H1 (cell line): ENCODE measurements at regions not wholly inside any gene's neighbourhood (a gene's known extent, or its start where the extent isn't known, plus 50 kb on each side); places are given as distances from the start of the nearest gene placed in this dataset.
"Not testable (repeated sequence)": the region's sequence is repeated elsewhere in the genome, so short reads cannot be mapped to it uniquely, and the experiment has no call there.

Experiments
- CTCF ChIA-PET: fragments of 300-600 bp; sonication (Branson Sonifier 250); formaldehyde crosslinking; loops from one replicate; lab custom pipeline; 2021; ENCODE audit not compliant: partially characterized antibody; lab: Charles Lee
- POLR2A ChIA-PET: fragments of 300-600 bp; sonication (Branson Sonifier 250); formaldehyde crosslinking; loops from one replicate; lab custom pipeline; 2021; ENCODE audit warnings: inconsistent platforms; ENCODE audit not compliant: partially characterized antibody; lab: Charles Lee
- DNase-seq, 2 experiments: peaks; one replicate each; pipeline versions ENCODE4 v3.0.0 to v3.0.0-alpha.2; 2010 to 2022; ENCODE audit warnings: low spot score in 2 of 2, low read depth in 1 of 2, mixed read lengths in 1 of 2
- FAIRE-seq: peaks from 2 replicates; lab custom pipeline; 2011; peaks lifted over from hg19 to GRCh38; lab: Jason Lieb, UNC
- H2AFZ ChIP-seq: 2 replicates; pipeline ENCODE4 v1.8.1; 2012; ENCODE audit warnings: low read length, inconsistent platforms
- H2AK5ac ChIP-seq: 2 replicates; pipeline ENCODE4 v1.6.1; 2013; ENCODE audit warnings: low read depth, low read length
- H2BK120ac ChIP-seq: replicated peaks from 2 replicates; pipeline ENCODE3; 2013; ENCODE audit warnings: low read depth, low read length, inconsistent platforms
- H2BK12ac ChIP-seq: 2 replicates; pipeline ENCODE4 v1.6.1; 2013; ENCODE audit warnings: low read depth, low read length
- H2BK15ac ChIP-seq: 2 replicates; pipeline ENCODE4 v1.6.1; 2013; ENCODE audit warnings: low read length
- H2BK20ac ChIP-seq: 2 replicates; pipeline ENCODE4 v1.6.1; 2013; ENCODE audit warnings: low read length
- H2BK5ac ChIP-seq: 2 replicates; pipeline ENCODE4 v1.6.1; 2013; ENCODE audit warnings: low read depth, low read length
- H3K14ac ChIP-seq: 2 replicates; pipeline ENCODE4 v1.6.1; 2013; ENCODE audit warnings: inconsistent platforms; ENCODE audit not compliant: insufficient read length
- H3K18ac ChIP-seq: 2 replicates; pipeline ENCODE4 v1.6.1; 2013; ENCODE audit warnings: low read length; ENCODE audit errors: extremely low read depth
- H3K23ac ChIP-seq: 2 replicates; pipeline ENCODE4 v1.6.1; 2013; ENCODE audit warnings: inconsistent platforms; ENCODE audit not compliant: insufficient read length
- H3K23me2 ChIP-seq: 2 replicates; pipeline ENCODE4 v1.6.1; 2013; ENCODE audit warnings: low read depth, low read length
- H3K27ac ChIP-seq: 2 replicates; pipeline ENCODE4 v1.6.1; 2011; ENCODE audit warnings: low read depth, low read length, inconsistent platforms
- H3K27me3 ChIP-seq, 4 experiments: replicated peaks in 1 of 4; 1 replicate in 1 of 4; 2 replicates in 3 of 4; pipeline versions ENCODE4 v1.6.1 to v1.8.1; 2011 to 2013; ENCODE audit warnings: low read length in 3 of 4, mild to moderate bottlenecking in 3 of 4, inconsistent platforms in 2 of 4, mixed read lengths in 2 of 4, moderate library complexity in 1 of 4; ENCODE audit not compliant: control insufficient read depth in 3 of 4, insufficient read depth in 3 of 4; ENCODE audit errors: extremely low read depth in 1 of 4
- H3K36me3 ChIP-seq, 4 experiments: 2 replicates each; pipeline versions ENCODE4 v1.6.1 to v1.8.1; 2011 to 2013; ENCODE audit warnings: mild to moderate bottlenecking in 4 of 4, low read length in 3 of 4, moderate library complexity in 2 of 4, control low read depth in 1 of 4, inconsistent platforms in 1 of 4; ENCODE audit not compliant: insufficient read depth in 4 of 4, control insufficient read depth in 2 of 4
- H3K4ac ChIP-seq: replicated peaks from 2 replicates; pipeline ENCODE3; 2013; ENCODE audit warnings: low read length, low read depth, mixed read lengths, inconsistent platforms; ENCODE audit not compliant: insufficient read length
- H3K4me1 ChIP-seq, 4 experiments: replicated peaks in 1 of 4; 1 replicate in 1 of 4; 2 replicates in 3 of 4; pipeline versions ENCODE4 v1.6.1 to v1.8.1; 2011 to 2013; ENCODE audit warnings: low read length in 3 of 4, inconsistent platforms in 2 of 4, mixed read lengths in 1 of 4; ENCODE audit not compliant: insufficient read depth in 4 of 4, control insufficient read depth in 3 of 4
- H3K4me2 ChIP-seq, 2 experiments: 2 replicates each; pipeline versions ENCODE4 v1.6.1 to v1.8.1; 2011 to 2013; ENCODE audit warnings: low read depth in 2 of 2, low read length in 2 of 2, control low read depth in 1 of 2, inconsistent platforms in 1 of 2, mild to moderate bottlenecking in 1 of 2; ENCODE audit not compliant: insufficient read depth in 1 of 2
- H3K4me3 ChIP-seq, 4 experiments: fragments of 200-600, 300-600 bp in 1 of 4; sonication (generic), shearing (Covaris generic), sonication (Bioruptor Twin) in 1 of 4; 2 replicates each; pipeline versions ENCODE4 v1.5.1 to v1.8.1; 2011 to 2016; ENCODE audit warnings: low read length in 4 of 4, low read depth in 3 of 4, control low read depth in 2 of 4, inconsistent platforms in 2 of 4, mild to moderate bottlenecking in 2 of 4, mixed read lengths in 1 of 4, moderate library complexity in 1 of 4; ENCODE audit not compliant: insufficient read depth in 2 of 4; ENCODE audit errors: extremely low read depth in 1 of 4
- H3K56ac ChIP-seq: replicated peaks from 2 replicates; pipeline ENCODE3; 2013; ENCODE audit warnings: low read depth, mild to moderate bottlenecking, mixed read lengths, low read length, inconsistent platforms; ENCODE audit not compliant: insufficient read length
- H3K79me1 ChIP-seq: 2 replicates; pipeline ENCODE4 v1.6.1; 2013; ENCODE audit warnings: low read depth, low read length, control low read depth
- H3K79me2 ChIP-seq, 2 experiments: 2 replicates each; pipeline versions ENCODE4 v1.6.1 to v1.8.1; 2012 to 2013; ENCODE audit warnings: low read length in 2 of 2, mild to moderate bottlenecking in 2 of 2, inconsistent platforms in 1 of 2; ENCODE audit not compliant: insufficient read depth in 2 of 2, control insufficient read depth in 1 of 2
- H3K9ac ChIP-seq, 4 experiments: replicated peaks in 1 of 4; 1 replicate in 1 of 4; 2 replicates in 3 of 4; pipeline versions ENCODE4 v1.6.1 to v1.8.1; 2011 to 2013; ENCODE audit warnings: low read depth in 3 of 4, low read length in 3 of 4, control low read depth in 2 of 4, mild to moderate bottlenecking in 2 of 4, moderate library complexity in 2 of 4, inconsistent platforms in 1 of 4; ENCODE audit errors: extremely low read depth in 1 of 4
- H3K9me3 ChIP-seq, 2 experiments: 2 replicates each; pipeline versions ENCODE4 v1.6.1 to v1.8.1; 2012 to 2013; ENCODE audit warnings: mild to moderate bottlenecking in 2 of 2, moderate library complexity in 2 of 2, control low read depth in 1 of 2, inconsistent platforms in 1 of 2, low read depth in 1 of 2, low read length in 1 of 2, mixed read lengths in 1 of 2; ENCODE audit not compliant: insufficient read depth in 2 of 2
- H4K20me1 ChIP-seq, 2 experiments: replicated peaks in 1 of 2; 2 replicates each; pipeline versions ENCODE3 to v1.8.1; 2011 to 2013; ENCODE audit warnings: inconsistent platforms in 2 of 2, low read length in 2 of 2, mild to moderate bottlenecking in 1 of 2; ENCODE audit not compliant: insufficient read depth in 2 of 2, control insufficient read depth in 1 of 2
- H4K5ac ChIP-seq: 2 replicates; pipeline ENCODE4 v1.6.1; 2013; ENCODE audit warnings: low read length, low read depth, mixed read lengths, inconsistent platforms; ENCODE audit not compliant: insufficient read length
- H4K8ac ChIP-seq: 2 replicates; pipeline ENCODE4 v1.8.0; 2013; ENCODE audit warnings: mild to moderate bottlenecking, moderate library complexity, low read length, inconsistent platforms; ENCODE audit not compliant: insufficient read depth; ENCODE audit errors: extremely low read depth
- H4K91ac ChIP-seq: replicated peaks from 2 replicates; pipeline ENCODE3; 2013; ENCODE audit warnings: low read length, mixed read lengths, inconsistent platforms; ENCODE audit not compliant: insufficient read length
- WGBS, 2 experiments: shearing (Covaris generic) in 1 of 2; methylation state at CpG; one replicate each; pipeline versions ENCODE4 v1.1.6 to v1.1.7; 2013 to 2015; ENCODE audit warnings: low lambda C conversion rate in 2 of 2, mixed read lengths in 2 of 2, inconsistent platforms in 1 of 2, low coverage in 1 of 2, missing lambda C conversion rate in 1 of 2; ENCODE audit not compliant: insufficient replicate concordance in 2 of 2, insufficient coverage in 1 of 2, insufficient read length in 1 of 2; ENCODE audit errors: extremely low coverage in 1 of 2, missing lambda C conversion rate in 1 of 2; 5-methylcytosine and 5-hydroxymethylcytosine counted together

DNA sequence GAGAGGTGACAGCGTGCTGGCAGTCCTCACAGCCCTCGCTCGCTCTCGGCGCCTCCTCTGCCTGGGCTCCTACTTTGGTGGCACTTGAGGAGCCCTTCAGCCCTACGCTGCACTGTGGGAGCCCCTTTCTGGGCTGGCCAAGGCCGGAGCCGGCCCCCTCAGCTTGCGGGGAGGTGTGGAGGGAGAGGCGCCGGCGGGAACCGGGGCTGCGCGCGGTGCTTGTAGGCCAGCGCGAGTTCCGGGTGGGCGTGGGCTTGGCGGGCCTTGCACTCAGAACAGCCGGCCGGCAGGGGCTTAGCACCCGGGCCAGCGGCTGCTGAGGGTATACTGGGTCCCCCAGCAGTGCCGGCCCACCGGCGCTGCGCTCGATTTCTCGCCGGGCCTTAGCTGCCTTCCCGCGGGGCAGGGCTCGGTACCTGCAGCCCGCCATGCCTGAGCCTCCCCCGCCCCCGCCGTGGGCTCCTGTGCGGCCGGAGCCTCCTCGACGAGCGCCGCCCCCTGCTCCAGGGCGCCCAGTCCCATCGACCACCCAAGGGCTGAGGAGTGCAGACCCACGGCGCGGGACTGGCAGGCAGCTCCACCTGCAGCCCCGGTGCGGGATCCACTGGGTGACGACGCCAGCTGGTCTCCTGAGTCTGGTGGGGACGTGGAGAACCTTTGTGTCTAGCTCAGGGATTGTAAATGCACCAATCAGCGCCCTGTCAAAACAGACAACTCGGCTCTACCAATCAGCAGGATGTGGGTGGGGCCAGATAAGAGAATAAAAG, 661.0 kb downstream of the ETNK1 start:
- H2BK20ac ChIP-seq, H4K91ac ChIP-seq, H3K36me3 ChIP-seq, H3K23me2 ChIP-seq, H3K27ac ChIP-seq, H2AFZ ChIP-seq, H2BK120ac ChIP-seq, DNase-seq, H3K4me2 ChIP-seq, H3K4ac ChIP-seq, H4K5ac ChIP-seq, H2AK5ac ChIP-seq, H3K14ac ChIP-seq, H3K23ac ChIP-seq, POLR2A ChIA-PET, H3K27me3 ChIP-seq, H3K9ac ChIP-seq, H2BK15ac ChIP-seq, H3K9me3 ChIP-seq, H3K4me3 ChIP-seq, FAIRE-seq, H2BK12ac ChIP-seq, H2BK5ac ChIP-seq, H3K56ac ChIP-seq, H4K20me1 ChIP-seq, H4K8ac ChIP-seq, H3K79me2 ChIP-seq, H3K79me1 ChIP-seq, H3K18ac ChIP-seq, H3K4me1 ChIP-seq: not testable (repeated sequence)
- WGBS, 2 experiments = 94% methylated on average over 24 of the region's 57 CpGs; no CpG with 5 or more reads in 1 of the 2 experiments
- CTCF ChIA-PET = interaction anchor here (0.6 to 1.3 kb wide), 4 partner anchors 10 to 80 kb away, joined by 3 to 4 read pairs (median 3); no protein-coding TSS in a partner anchor
